Stomach (tissue), 8 donors: ENCODE measurements at regions not wholly inside any gene's neighbourhood (a gene's known extent, or its start where the extent isn't known, plus 50 kb on each side); places are given as distances from the start of the nearest gene placed in this dataset.
"Not testable (repeated sequence)": the region's sequence is repeated elsewhere in the genome, so short reads cannot be mapped to it uniquely, and the experiment has no call there.

Experiments
- DNase-seq, 2 donors: peaks; one replicate each; pipeline versions ENCODE4 v3.0.0 to v3.0.0-alpha.2; 2013 to 2019
- H3K27ac ChIP-seq, 5 donors: fragments of 200-600 bp in 4 of 5; sonication (generic) in 4 of 5; one replicate each; pipeline ENCODE4 v1.5.1; 2013 to 2019; ENCODE audit warnings: mild to moderate bottlenecking in 1 of 5, moderate library complexity in 1 of 5
- H3K27me3 ChIP-seq, 3 donors: fragments of 200-600 bp; sonication (generic); one replicate each; pipeline ENCODE4 v1.5.1; 2017 to 2019; ENCODE audit warnings: mixed run types in 1 of 3
- H3K36me3 ChIP-seq, 4 donors: fragments of 200-600 bp; sonication (generic); 1 replicate in 3 of 4; 2 replicates in 1 of 4; pipeline ENCODE4 v1.5.1; 2016 to 2019
- H3K4me1 ChIP-seq, 4 donors: fragments of 200-600 bp; sonication (generic); one replicate each; pipeline ENCODE4 v1.5.1; 2016 to 2019
- H3K4me3 ChIP-seq, 4 donors: fragments of 200-600 bp; sonication (generic) in 3 of 4; one replicate each; pipeline ENCODE4 v1.5.1; 2016 to 2019; ENCODE audit warnings: mild to moderate bottlenecking in 1 of 4
- H3K9me3 ChIP-seq, 4 donors: fragments of 200-600 bp; sonication (generic); one replicate each; pipeline ENCODE4 v1.5.1; 2016 to 2019
- CTCF ChIP-seq, 7 experiments: fragments of 450-650 bp in 4 of 7; fragments of 200-600 bp in 3 of 7; sonication (generic) in 3 of 7; IDR thresholded peaks; one replicate each; pipeline ENCODE4 v1.5.1; 2016 to 2019; ENCODE audit warnings: antibody characterized with exemption in 7 of 7, control low read depth in 2 of 7, mild to moderate bottlenecking in 1 of 7
- EP300 ChIP-seq: sonication (generic); formaldehyde crosslinking; IDR thresholded peaks from one replicate; pipeline ENCODE4 v1.6.1; 2017; ENCODE audit warnings: antibody characterized with exemption
- POLR2A ChIP-seq, 4 donors: fragments of 450-650 bp; IDR thresholded peaks; one replicate each; pipeline ENCODE4 v1.6.1; 2016; ENCODE audit warnings: antibody characterized with exemption in 4 of 4, control low read depth in 2 of 4, mild to moderate bottlenecking in 1 of 4, moderate library complexity in 1 of 4
- POLR2AphosphoS5 ChIP-seq, 3 donors: sonication (generic); formaldehyde crosslinking; IDR thresholded peaks; one replicate each; pipeline ENCODE4 v1.6.1; 2016; ENCODE audit warnings: antibody characterized with exemption in 3 of 3
- WGBS, 5 donors: extraction: QIAGEN DNeasy Blood & Tissue Kit in 3 of 5; methylation state at CpG; one replicate each; pipeline versions ENCODE4 v1.1.5 to v1.1.7; 2013 to 2018; 5-methylcytosine and 5-hydroxymethylcytosine counted together
- intact Hi-C: fragments of 100-400 bp; cut with DNase I; formaldehyde crosslinking; loops from one replicate; pipeline ENCODE4 v1.15.1; 2023; ENCODE audit warnings: low total_unique reads
- donor health status: healthy with polysubstance abuse.
- donor health status: Bipolar disorder and iron deficiency.
- donor health status: healthy.

DNA sequence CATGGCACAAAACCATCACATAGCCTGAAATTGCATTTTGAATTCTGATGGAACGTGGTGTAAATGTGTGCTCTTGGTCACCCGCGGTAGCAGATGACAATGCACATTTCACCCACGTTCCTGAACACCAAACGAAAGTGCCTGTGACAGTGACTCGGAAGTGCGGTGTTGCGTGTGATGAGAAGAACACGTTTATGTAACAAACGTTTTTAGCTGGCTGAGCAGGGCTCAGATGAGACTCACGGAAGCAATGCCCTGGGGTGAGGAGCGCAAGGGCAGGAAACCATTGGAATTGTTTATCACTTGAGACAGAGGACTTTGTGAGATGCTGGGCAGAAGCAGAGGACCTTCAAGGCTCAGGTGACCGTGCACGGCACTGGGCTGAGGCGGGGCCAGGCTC lies 449.2 kb upstream of the CFAP20DC start:
- Histone ChIP-seq H3K27me3 (no peaks in the 10 kb centered on the region), H3K9me3 (no peaks in the 10 kb centered on the region), H3K4me3 (no peak overlapping the region), H3K27ac (no peak overlapping the region), H3K36me3 (no peaks in the 10 kb centered on the region), H3K4me1 (no peaks in the 10 kb centered on the region)
- no peak for DNase-seq
- no peak for TF ChIP-seq POLR2AphosphoS5 (IDR thresholded peaks at IDR 0.05)
- TF ChIP-seq POLR2A (IDR thresholded peaks at IDR 0.05), result no peak
- no peak for TF ChIP-seq EP300
- no peak for TF ChIP-seq CTCF (IDR thresholded peaks at IDR 0.05)
- intact Hi-C loops, result no loop called here
- 87 to 94% (median 93%) methylated on average over 15 of the region's 15 CpGs for WGBS, 5 donors

DNA sequence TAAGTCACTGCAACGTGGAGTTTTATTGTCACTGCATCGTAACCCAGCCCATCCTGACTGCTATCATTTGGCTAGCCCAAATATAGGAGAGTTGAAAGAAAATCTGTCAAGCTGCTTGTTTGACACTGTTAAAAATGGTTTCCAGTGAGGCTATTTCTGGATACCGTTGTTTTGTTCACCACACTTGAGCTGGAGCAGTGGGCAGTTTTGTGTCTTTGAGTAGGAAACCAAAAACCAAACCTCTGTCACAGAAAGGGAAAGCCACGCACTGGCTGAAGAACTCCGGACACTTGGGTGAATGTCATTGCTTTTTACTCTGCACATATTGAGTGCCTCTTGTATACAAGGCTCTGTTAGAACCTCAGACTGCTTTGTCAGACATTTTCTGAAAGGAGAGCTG lies 446.4 kb upstream of the CFAP20DC start:
- 86 to 95% (median 89%) methylated on average over 5 of the region's 5 CpGs for WGBS, 5 donors
- Histone ChIP-seq H3K4me3 (no peak overlapping the region), H3K27me3 (no peaks in the 10 kb centered on the region), H3K4me1 (no peaks in the 10 kb centered on the region), H3K36me3 (no peaks in the 10 kb centered on the region), H3K9me3 (no peaks in the 10 kb centered on the region), H3K27ac (no peak overlapping the region)
- intact Hi-C loops, result no loop called here
- no peak for DNase-seq
- no peak for TF ChIP-seq EP300

DNA sequence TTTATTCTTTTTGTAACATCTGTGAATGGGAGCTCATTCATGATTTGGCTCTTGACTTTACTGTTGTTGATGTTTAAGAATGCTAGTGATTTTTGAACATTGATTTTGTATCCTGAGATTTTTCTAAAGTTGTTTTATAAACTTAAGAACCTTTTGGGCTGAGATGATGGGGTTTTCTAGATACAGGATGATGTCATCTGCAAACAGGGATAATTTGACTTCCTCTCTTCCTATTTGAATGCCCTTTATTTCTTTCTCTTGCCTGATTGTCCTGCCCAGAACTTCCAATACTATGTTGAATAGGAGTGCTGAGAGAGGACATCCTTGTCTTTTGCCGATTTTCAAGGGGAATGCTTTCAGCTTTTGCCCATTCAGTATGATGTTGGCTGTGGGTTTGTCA lies 445.1 kb upstream of the CFAP20DC start:
- intact Hi-C loops, H3K4me3 ChIP-seq, H3K27ac ChIP-seq, H3K9me3 ChIP-seq, H3K27me3 ChIP-seq, H3K4me1 ChIP-seq, H3K36me3 ChIP-seq, DNase-seq: not testable (repeated sequence)
- 88 to 97% (median 93%) methylated on average over 1 of the region's 1 CpG for WGBS, 5 donors

DNA sequence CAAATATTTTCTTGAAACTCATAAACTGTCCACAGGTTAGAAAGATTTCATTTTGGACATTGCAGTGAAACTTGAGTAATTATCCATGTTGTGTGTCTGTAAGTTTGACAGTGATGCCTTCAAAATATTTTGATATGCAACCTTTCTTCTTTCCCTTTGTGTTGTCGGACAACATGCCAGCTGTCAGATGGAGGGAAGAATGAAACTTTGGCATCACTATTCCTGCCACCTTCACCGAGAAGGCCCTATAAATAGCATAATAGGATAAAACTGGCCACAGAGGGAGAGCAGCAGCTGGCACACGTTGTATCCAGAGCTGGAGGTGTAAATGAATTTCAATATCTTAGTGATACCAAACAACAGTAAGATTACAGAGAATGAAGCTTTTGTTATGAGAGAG lies 436.7 kb upstream of the CFAP20DC start:
- DNase-seq, result no peak
- H3K27ac ChIP-seq, result no peak overlapping the region
- no peak overlapping the region for H3K4me3 ChIP-seq
- TF ChIP-seq EP300 (no peak), POLR2AphosphoS5 (IDR thresholded peaks at IDR 0.05) (no peak), CTCF (IDR thresholded peaks at IDR 0.05) (no peak), POLR2A (IDR thresholded peaks at IDR 0.05) (no peak)
- intact Hi-C loops, result no loop called here
- H3K4me1 ChIP-seq, result no peaks in the 10 kb centered on the region
- no peaks in the 10 kb centered on the region for H3K9me3 ChIP-seq
- no peaks in the 10 kb centered on the region for H3K36me3 ChIP-seq
- 28 to 58% (median 39%) methylated on average over 3 of the region's 3 CpGs for WGBS, 5 donors
- H3K27me3 ChIP-seq, result no peaks in the 10 kb centered on the region

GRCh38 chr3:59483191-59483590 lies 433.4 kb upstream of the CFAP20DC start:
- Histone ChIP-seq H3K4me3 (no peak overlapping the region), H3K27ac (no peak overlapping the region), H3K36me3 (no peaks in the 10 kb centered on the region), H3K9me3 (no peaks in the 10 kb centered on the region), H3K27me3 (no peaks in the 10 kb centered on the region), H3K4me1 (no peaks in the 10 kb centered on the region)
- no peak for DNase-seq
- intact Hi-C loops, result no loop called here
- TF ChIP-seq POLR2A (IDR thresholded peaks at IDR 0.05) (no peak), POLR2AphosphoS5 (IDR thresholded peaks at IDR 0.05) (no peak), EP300 (no peak), CTCF (IDR thresholded peaks at IDR 0.05) (no peak)
- 73 to 93% (median 79%) methylated on average over 3 of the region's 3 CpGs for WGBS, 5 donors

DNA sequence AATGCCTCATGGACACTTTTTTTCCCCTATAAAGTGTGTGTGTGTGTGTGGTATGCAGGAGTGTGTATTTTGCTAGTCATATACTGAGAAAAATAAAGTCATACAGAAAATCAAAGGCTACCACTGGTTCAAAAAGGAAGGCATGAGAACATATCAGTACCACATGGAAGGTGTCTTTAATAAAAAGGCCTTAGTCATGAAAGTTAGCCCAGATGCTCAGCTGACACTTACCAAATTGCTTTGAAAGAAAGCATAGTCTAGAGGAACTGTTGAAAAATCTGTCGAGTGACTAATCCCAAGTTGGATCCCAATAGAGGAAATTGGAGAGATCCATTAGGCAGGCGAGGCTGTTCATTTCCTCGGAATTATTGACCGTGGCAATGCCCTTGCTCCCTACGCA lies 432.9 kb upstream of the CFAP20DC start:
- 85 to 94% (median 88%) methylated on average over 5 of the region's 5 CpGs for WGBS, 5 donors
- no peaks in the 10 kb centered on the region for H3K27me3 ChIP-seq
- no peak for DNase-seq
- intact Hi-C loops, result no loop called here
- no peaks in the 10 kb centered on the region for H3K9me3 ChIP-seq
- no peak overlapping the region for H3K4me3 ChIP-seq
- H3K4me1 ChIP-seq, result no peaks in the 10 kb centered on the region
- no peaks in the 10 kb centered on the region for H3K36me3 ChIP-seq
- H3K27ac ChIP-seq, result no peak overlapping the region
- TF ChIP-seq CTCF (IDR thresholded peaks at IDR 0.05) (no peak), POLR2A (IDR thresholded peaks at IDR 0.05) (no peak), POLR2AphosphoS5 (IDR thresholded peaks at IDR 0.05) (no peak), EP300 (no peak)
